ENCODE measurements at regions not wholly inside any gene's neighbourhood (a gene's known extent, or its start where the extent isn't known, plus 50 kb on each side); places are given as distances from the start of the nearest gene placed in this dataset.

- TF ChIP-seq EZH2phosphoT487 (IDR thresholded peaks at IDR 0.05; ENCODE audit: borderline replicate concordance) = no peak
- TF ChIP-seq, protein P1, sequence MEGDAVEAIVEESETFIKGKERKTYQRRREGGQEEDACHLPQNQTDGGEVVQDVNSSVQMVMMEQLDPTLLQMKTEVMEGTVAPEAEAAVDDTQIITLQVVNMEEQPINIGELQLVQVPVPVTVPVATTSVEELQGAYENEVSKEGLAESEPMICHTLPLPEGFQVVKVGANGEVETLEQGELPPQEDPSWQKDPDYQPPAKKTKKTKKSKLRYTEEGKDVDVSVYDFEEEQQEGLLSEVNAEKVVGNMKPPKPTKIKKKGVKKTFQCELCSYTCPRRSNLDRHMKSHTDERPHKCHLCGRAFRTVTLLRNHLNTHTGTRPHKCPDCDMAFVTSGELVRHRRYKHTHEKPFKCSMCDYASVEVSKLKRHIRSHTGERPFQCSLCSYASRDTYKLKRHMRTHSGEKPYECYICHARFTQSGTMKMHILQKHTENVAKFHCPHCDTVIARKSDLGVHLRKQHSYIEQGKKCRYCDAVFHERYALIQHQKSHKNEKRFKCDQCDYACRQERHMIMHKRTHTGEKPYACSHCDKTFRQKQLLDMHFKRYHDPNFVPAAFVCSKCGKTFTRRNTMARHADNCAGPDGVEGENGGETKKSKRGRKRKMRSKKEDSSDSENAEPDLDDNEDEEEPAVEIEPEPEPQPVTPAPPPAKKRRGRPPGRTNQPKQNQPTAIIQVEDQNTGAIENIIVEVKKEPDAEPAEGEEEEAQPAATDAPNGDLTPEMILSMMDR (conservative IDR thresholded peaks at IDR 0.05; ENCODE audit: low read length) = peak; percentile 75
- peaks cover 11% of the 10 kb centered on the region for H3K4me1 ChIP-seq (ENCODE audit: insufficient read depth, low read length, poor library complexity, severe bottlenecking)
- no peaks in the 10 kb centered on the region for H3K9me2 ChIP-seq (replicated peaks; ENCODE audit: low read depth, low read length)
- no peak overlapping the region for H3K9ac ChIP-seq (ENCODE audit: low read depth, low read length, poor library complexity, severe bottlenecking)
- no peaks in the 10 kb centered on the region for H4K20me1 ChIP-seq (ENCODE audit: insufficient read depth, low read length, poor library complexity, severe bottlenecking)
- no peaks in the 10 kb centered on the region for H3K9me3 ChIP-seq (ENCODE audit: insufficient read depth, low read depth, low read length)
- H3K27me3 ChIP-seq (ENCODE audit: insufficient read depth, low read length, poor library complexity, severe bottlenecking) = no peaks in the 10 kb centered on the region
- H3F3A ChIP-seq (ENCODE audit: low read depth) = no peaks in the 10 kb centered on the region
- no peaks in the 10 kb centered on the region for H3K79me2 ChIP-seq (ENCODE audit: insufficient read depth, low read length)
- no peaks in the 10 kb centered on the region for H3K36me3 ChIP-seq (ENCODE audit: insufficient read depth, low read length)
- H3K4me2 ChIP-seq (ENCODE audit: low read depth, low read length, poor library complexity, severe bottlenecking) = no peak overlapping the region
- H2AFZ ChIP-seq (ENCODE audit: low read length) = no peak overlapping the region
- no peak overlapping the region for H3K4me3 ChIP-seq (ENCODE audit: low read length, poor library complexity, severe bottlenecking)
Observed at GRCh38 chr1:101438359-101438758, 201.5 kb downstream of the S1PR1 start.

GRCh38 chr1:101440485-101440884 is 203.7 kb downstream of the S1PR1 start:
- no peak for TF ChIP-seq EZH2phosphoT487 (IDR thresholded peaks at IDR 0.05; ENCODE audit: borderline replicate concordance)
- TF ChIP-seq, protein P1 (conservative IDR thresholded peaks at IDR 0.05; ENCODE audit: low read length) = no peak

GRCh38 chr1:101444381-101444780 is 207.6 kb downstream of the S1PR1 start:
- H3K9ac ChIP-seq (ENCODE audit: low read depth, low read length, poor library complexity, severe bottlenecking) = no peak overlapping the region
- H3K27me3 ChIP-seq (ENCODE audit: insufficient read depth, low read length, poor library complexity, severe bottlenecking) = no peaks in the 10 kb centered on the region
- H3K9me2 ChIP-seq (replicated peaks; ENCODE audit: low read depth, low read length) = no peaks in the 10 kb centered on the region
- no peaks in the 10 kb centered on the region for H3F3A ChIP-seq (ENCODE audit: low read depth)
- H3K36me3 ChIP-seq (ENCODE audit: insufficient read depth, low read length) = no peaks in the 10 kb centered on the region
- no peaks in the 10 kb centered on the region for H3K79me2 ChIP-seq (ENCODE audit: insufficient read depth, low read length)
- no peaks in the 10 kb centered on the region for H4K20me1 ChIP-seq (ENCODE audit: insufficient read depth, low read length, poor library complexity, severe bottlenecking)
- no peak overlapping the region for H3K4me2 ChIP-seq (ENCODE audit: low read depth, low read length, poor library complexity, severe bottlenecking)
- no peaks in the 10 kb centered on the region for H3K4me1 ChIP-seq (ENCODE audit: insufficient read depth, low read length, poor library complexity, severe bottlenecking)
- no peak overlapping the region for H2AFZ ChIP-seq (ENCODE audit: low read length)
- no peaks in the 10 kb centered on the region for H3K9me3 ChIP-seq (ENCODE audit: insufficient read depth, low read depth, low read length)
- TF ChIP-seq, protein P1 (conservative IDR thresholded peaks at IDR 0.05; ENCODE audit: low read length) = no peak
- TF ChIP-seq EZH2phosphoT487 (IDR thresholded peaks at IDR 0.05; ENCODE audit: borderline replicate concordance) = no peak
- H3K4me3 ChIP-seq (ENCODE audit: low read length, poor library complexity, severe bottlenecking) = no peak overlapping the region

More at GRCh38 chr1:101440485-101440884, 203.7 kb downstream of the S1PR1 start:
- no peaks in the 10 kb centered on the region for H3K36me3 ChIP-seq (ENCODE audit: insufficient read depth, low read length)
- no peaks in the 10 kb centered on the region for H3F3A ChIP-seq (ENCODE audit: low read depth)
- H3K9me2 ChIP-seq (replicated peaks; ENCODE audit: low read depth, low read length) = no peaks in the 10 kb centered on the region
- H3K27me3 ChIP-seq (ENCODE audit: insufficient read depth, low read length, poor library complexity, severe bottlenecking) = no peaks in the 10 kb centered on the region
- H3K4me3 ChIP-seq (ENCODE audit: low read length, poor library complexity, severe bottlenecking) = no peak overlapping the region
- H2AFZ ChIP-seq (ENCODE audit: low read length) = no peak overlapping the region
- no peaks in the 10 kb centered on the region for H3K9me3 ChIP-seq (ENCODE audit: insufficient read depth, low read depth, low read length)
- H3K9ac ChIP-seq (ENCODE audit: low read depth, low read length, poor library complexity, severe bottlenecking) = no peak overlapping the region
- peaks cover 11% of the 10 kb centered on the region for H3K4me1 ChIP-seq (ENCODE audit: insufficient read depth, low read length, poor library complexity, severe bottlenecking)
- H3K79me2 ChIP-seq (ENCODE audit: insufficient read depth, low read length) = no peaks in the 10 kb centered on the region
- H4K20me1 ChIP-seq (ENCODE audit: insufficient read depth, low read length, poor library complexity, severe bottlenecking) = no peaks in the 10 kb centered on the region
- no peak overlapping the region for H3K4me2 ChIP-seq (ENCODE audit: low read depth, low read length, poor library complexity, severe bottlenecking)

Data from Loucy (cell line).